ENCODE measurements at regions not wholly inside any gene's neighbourhood (a gene's known extent, or its start where the extent isn't known, plus 50 kb on each side); places are given as distances from the start of the nearest gene placed in this dataset.

DNA sequence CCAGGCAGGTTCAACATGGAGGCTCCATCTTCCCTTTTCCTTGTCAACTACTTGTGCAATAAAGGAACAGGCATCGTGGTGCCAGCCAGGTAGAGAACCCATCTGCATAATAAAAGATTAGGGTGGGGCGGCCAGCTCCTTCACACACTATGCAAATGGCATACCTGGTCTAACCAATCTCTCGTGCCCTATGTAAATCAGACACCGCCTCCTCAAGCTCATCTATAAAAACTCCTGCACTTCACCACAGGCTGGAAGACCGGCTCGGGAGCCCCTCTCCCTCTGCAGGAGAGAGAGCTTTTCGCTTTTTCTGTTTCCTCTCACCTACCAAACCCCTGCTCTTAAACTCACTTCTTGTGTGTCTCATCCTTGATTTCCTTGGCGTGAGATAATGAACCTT, 244.3 kb upstream of the PUM3 start:
- no peak overlapping the region for H3K27ac ChIP-seq
- no peaks in the 10 kb centered on the region for H3K4me1 ChIP-seq (replicated peaks; ENCODE audit: insufficient read depth)
- no TSS peak for BruUV-seq (replicated peaks)
- no peaks in the 10 kb centered on the region for H3K27me3 ChIP-seq (ENCODE audit: insufficient read depth, low read depth)
- H3K9me2 ChIP-seq (ENCODE audit: insufficient read depth) = no peaks in the 10 kb centered on the region
- no peaks in the 10 kb centered on the region for H3K36me3 ChIP-seq (ENCODE audit: low read depth)
- H3K9me3 ChIP-seq (ENCODE audit: insufficient read depth, low read depth) = no peaks in the 10 kb centered on the region
- ChIA-PET POLR2A (ENCODE audit: unreplicated experiment) (no interaction called here), CTCF (no interaction called here)
- intact Hi-C loops (cut with micrococcal nuclease; ENCODE audit: unreplicated experiment) = no loop called here
- no peak overlapping the region for H3K4me2 ChIP-seq
- H3K79me2 ChIP-seq (ENCODE audit: low read depth) = no peaks in the 10 kb centered on the region
- H2AFZ ChIP-seq = no peak overlapping the region
- no peaks in the 10 kb centered on the region for H3F3A ChIP-seq (ENCODE audit: insufficient read depth, low read depth)
- TF ChIP-seq, protein P1, sequence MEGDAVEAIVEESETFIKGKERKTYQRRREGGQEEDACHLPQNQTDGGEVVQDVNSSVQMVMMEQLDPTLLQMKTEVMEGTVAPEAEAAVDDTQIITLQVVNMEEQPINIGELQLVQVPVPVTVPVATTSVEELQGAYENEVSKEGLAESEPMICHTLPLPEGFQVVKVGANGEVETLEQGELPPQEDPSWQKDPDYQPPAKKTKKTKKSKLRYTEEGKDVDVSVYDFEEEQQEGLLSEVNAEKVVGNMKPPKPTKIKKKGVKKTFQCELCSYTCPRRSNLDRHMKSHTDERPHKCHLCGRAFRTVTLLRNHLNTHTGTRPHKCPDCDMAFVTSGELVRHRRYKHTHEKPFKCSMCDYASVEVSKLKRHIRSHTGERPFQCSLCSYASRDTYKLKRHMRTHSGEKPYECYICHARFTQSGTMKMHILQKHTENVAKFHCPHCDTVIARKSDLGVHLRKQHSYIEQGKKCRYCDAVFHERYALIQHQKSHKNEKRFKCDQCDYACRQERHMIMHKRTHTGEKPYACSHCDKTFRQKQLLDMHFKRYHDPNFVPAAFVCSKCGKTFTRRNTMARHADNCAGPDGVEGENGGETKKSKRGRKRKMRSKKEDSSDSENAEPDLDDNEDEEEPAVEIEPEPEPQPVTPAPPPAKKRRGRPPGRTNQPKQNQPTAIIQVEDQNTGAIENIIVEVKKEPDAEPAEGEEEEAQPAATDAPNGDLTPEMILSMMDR (conservative IDR thresholded peaks at IDR 0.05) = no peak
- no peak for DNase-seq
- H4K20me1 ChIP-seq (ENCODE audit: insufficient read depth) = no peaks in the 10 kb centered on the region
- no peak overlapping the region for H3K4me3 ChIP-seq

DNA sequence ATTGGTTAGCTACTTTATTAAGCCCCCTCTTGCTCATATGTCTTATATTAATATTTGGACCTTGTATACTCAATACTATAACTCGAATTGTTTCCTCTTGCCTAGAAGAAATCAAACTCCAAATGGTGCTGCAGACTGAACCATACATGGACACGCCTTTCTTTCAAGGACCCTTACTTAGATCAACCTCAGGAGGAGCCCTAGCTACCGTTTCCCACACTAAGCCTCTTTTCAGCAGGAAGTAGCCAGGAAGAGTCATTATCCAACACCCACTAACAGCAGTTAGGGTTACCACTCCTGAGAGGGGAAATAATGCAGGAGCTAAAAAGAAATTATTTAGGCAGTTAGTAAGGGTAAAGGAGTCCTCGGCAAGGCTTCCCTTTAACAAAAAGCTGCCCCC, 243.8 kb upstream of the PUM3 start:
- POLR2A ChIA-PET (ENCODE audit: unreplicated experiment) = no interaction called here
- Histone ChIP-seq H3K79me2 (ENCODE audit: low read depth) (no peaks in the 10 kb centered on the region), H3K4me1 (replicated peaks; ENCODE audit: insufficient read depth) (no peaks in the 10 kb centered on the region), H4K20me1 (ENCODE audit: insufficient read depth) (no peaks in the 10 kb centered on the region), H3F3A (ENCODE audit: insufficient read depth, low read depth) (no peaks in the 10 kb centered on the region), H3K36me3 (ENCODE audit: low read depth) (no peaks in the 10 kb centered on the region), H2AFZ (no peak overlapping the region), H3K4me2 (no peak overlapping the region), H3K4me3 (no peak overlapping the region), H3K27me3 (ENCODE audit: insufficient read depth, low read depth) (no peaks in the 10 kb centered on the region), H3K27ac (no peak overlapping the region), H3K9me3 (ENCODE audit: insufficient read depth, low read depth) (no peaks in the 10 kb centered on the region), H3K9me2 (ENCODE audit: insufficient read depth) (no peaks in the 10 kb centered on the region)
- CTCF ChIA-PET = no interaction called here
- TF ChIP-seq, protein P1 (conservative IDR thresholded peaks at IDR 0.05) = no peak
- no peak for TF ChIP-seq EZH2 (IDR thresholded peaks at IDR 0.05; ENCODE audit: low read depth)
- intact Hi-C loops (cut with micrococcal nuclease; ENCODE audit: unreplicated experiment) = no loop called here
- no TSS peak for BruUV-seq (replicated peaks)
- DNase-seq = no peak

DNA sequence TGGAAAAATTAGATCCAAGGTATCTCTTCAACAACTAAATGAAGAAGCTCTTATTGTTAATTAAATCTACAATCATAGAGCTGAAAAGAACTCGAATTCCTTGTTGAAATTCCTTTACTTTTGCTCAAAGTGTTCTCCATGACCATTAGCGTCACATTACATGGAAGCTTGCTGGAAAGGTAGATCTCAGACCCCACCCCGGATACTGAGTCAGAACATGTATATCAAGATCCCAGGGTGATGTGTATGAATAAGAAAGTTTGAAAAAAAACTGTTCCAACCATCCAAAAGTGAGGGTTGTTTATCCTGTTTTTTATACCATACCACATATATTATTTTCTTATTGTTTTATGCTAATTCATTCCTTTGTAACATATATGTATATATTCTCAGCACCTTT, 237.1 kb upstream of the PUM3 start:
- no peaks in the 10 kb centered on the region for H3K9me2 ChIP-seq (ENCODE audit: insufficient read depth)
- ChIA-PET CTCF (no interaction called here), POLR2A (ENCODE audit: unreplicated experiment) (no interaction called here)
- no peaks in the 10 kb centered on the region for H3K36me3 ChIP-seq (ENCODE audit: low read depth)
- H3F3A ChIP-seq (ENCODE audit: insufficient read depth, low read depth) = no peaks in the 10 kb centered on the region
- H3K4me1 ChIP-seq (replicated peaks; ENCODE audit: insufficient read depth) = no peaks in the 10 kb centered on the region
- TF ChIP-seq, protein P1 (conservative IDR thresholded peaks at IDR 0.05) = no peak
- no peak for TF ChIP-seq EZH2 (IDR thresholded peaks at IDR 0.05; ENCODE audit: low read depth)
- intact Hi-C loops (cut with micrococcal nuclease; ENCODE audit: unreplicated experiment) = no loop called here
- H3K79me2 ChIP-seq (ENCODE audit: low read depth) = no peaks in the 10 kb centered on the region
- H4K20me1 ChIP-seq (ENCODE audit: insufficient read depth) = no peaks in the 10 kb centered on the region
- H3K4me3 ChIP-seq = no peak overlapping the region
- H2AFZ ChIP-seq = no peak overlapping the region
- no peak overlapping the region for H3K4me2 ChIP-seq
- no TSS peak for BruUV-seq (replicated peaks)
- H3K27ac ChIP-seq = no peak overlapping the region
- H3K27me3 ChIP-seq (ENCODE audit: insufficient read depth, low read depth) = no peaks in the 10 kb centered on the region
- H3K9me3 ChIP-seq (ENCODE audit: insufficient read depth, low read depth) = no peaks in the 10 kb centered on the region
- no peak for DNase-seq

Measured in PC-9 (cell line).